ENCODE measurements at regions not wholly inside any gene's neighbourhood (a gene's known extent, or its start where the extent isn't known, plus 50 kb on each side); places are given as distances from the start of the nearest gene placed in this dataset.

GRCh38 chr6:101083533-101084175, 202.5 kb upstream of the ASCC3 start:
- H3K36me3 ChIP-seq (ENCODE audit: insufficient read depth, low read length), result no peaks in the 10 kb centered on the region
- H3K27me3 ChIP-seq (ENCODE audit: insufficient read depth, low read length), result no peaks in the 10 kb centered on the region
- H2AFZ ChIP-seq (ENCODE audit: low read length), result no peak overlapping the region
- DNase-seq (ENCODE audit: insufficient read length, low spot score, missing footprints), result no peak
- H3K4me2 ChIP-seq (ENCODE audit: insufficient read depth, low read length), result no peak overlapping the region
- TF ChIP-seq CTCF (IDR thresholded peaks at IDR 0.05; ENCODE audit: extremely low read depth, low read depth, low read length), result no peak
- no peaks in the 10 kb centered on the region for H3K79me2 ChIP-seq (ENCODE audit: insufficient read depth, low read length)
- H4K20me1 ChIP-seq (ENCODE audit: insufficient read depth, low read length), result no peaks in the 10 kb centered on the region
- H3K27ac ChIP-seq (ENCODE audit: low read depth, low read length), result no peak overlapping the region
- no peaks in the 10 kb centered on the region for H3K4me1 ChIP-seq (ENCODE audit: insufficient read depth, low read length)
- no peak overlapping the region for H3K4me3 ChIP-seq (ENCODE audit: insufficient read depth, low read length)
- H3K9me3 ChIP-seq (ENCODE audit: low read depth, low read length), result peaks cover 2% of the 10 kb centered on the region

- no peak overlapping the region for H3K4me3 ChIP-seq (ENCODE audit: insufficient read depth, low read length)
- H3K79me2 ChIP-seq (ENCODE audit: insufficient read depth, low read length), result no peaks in the 10 kb centered on the region
- H3K4me1 ChIP-seq (ENCODE audit: insufficient read depth, low read length), result no peaks in the 10 kb centered on the region
- no peaks in the 10 kb centered on the region for H3K27me3 ChIP-seq (ENCODE audit: insufficient read depth, low read length)
- H3K9me3 ChIP-seq (ENCODE audit: low read depth, low read length), result peaks cover 2% of the 10 kb centered on the region
- no peaks in the 10 kb centered on the region for H4K20me1 ChIP-seq (ENCODE audit: insufficient read depth, low read length)
- H2AFZ ChIP-seq (ENCODE audit: low read length), result no peak overlapping the region
- no peak overlapping the region for H3K27ac ChIP-seq (ENCODE audit: low read depth, low read length)
- no peak for TF ChIP-seq CTCF (IDR thresholded peaks at IDR 0.05; ENCODE audit: extremely low read depth, low read depth, low read length)
- H3K4me2 ChIP-seq (ENCODE audit: insufficient read depth, low read length), result no peak overlapping the region
- H3K36me3 ChIP-seq (ENCODE audit: insufficient read depth, low read length), result no peaks in the 10 kb centered on the region
- DNase-seq (ENCODE audit: insufficient read length, low spot score, missing footprints), result no peak
Observed at GRCh38 chr6:101085327-101085726, 204.2 kb upstream of the ASCC3 start.

GRCh38 chr6:101086473-101086872, 205.3 kb upstream of the ASCC3 start:
- Histone ChIP-seq H3K9me3 (ENCODE audit: low read depth, low read length) (peaks cover 2% of the 10 kb centered on the region), H4K20me1 (ENCODE audit: insufficient read depth, low read length) (no peaks in the 10 kb centered on the region), H3K27me3 (ENCODE audit: insufficient read depth, low read length) (no peaks in the 10 kb centered on the region), H3K4me1 (ENCODE audit: insufficient read depth, low read length) (no peaks in the 10 kb centered on the region), H3K4me2 (ENCODE audit: insufficient read depth, low read length) (no peak overlapping the region), H3K27ac (ENCODE audit: low read depth, low read length) (no peak overlapping the region), H2AFZ (ENCODE audit: low read length) (no peak overlapping the region), H3K79me2 (ENCODE audit: insufficient read depth, low read length) (no peaks in the 10 kb centered on the region), H3K36me3 (ENCODE audit: insufficient read depth, low read length) (no peaks in the 10 kb centered on the region), H3K4me3 (ENCODE audit: insufficient read depth, low read length) (no peak overlapping the region)
- no peak for DNase-seq (ENCODE audit: insufficient read length, low spot score, missing footprints)
- TF ChIP-seq CTCF (IDR thresholded peaks at IDR 0.05; ENCODE audit: extremely low read depth, low read depth, low read length), result no peak

- Histone ChIP-seq H3K4me1 (ENCODE audit: insufficient read depth, low read length) (no peaks in the 10 kb centered on the region), H3K27me3 (ENCODE audit: insufficient read depth, low read length) (no peaks in the 10 kb centered on the region), H2AFZ (ENCODE audit: low read length) (no peak overlapping the region), H3K4me3 (ENCODE audit: insufficient read depth, low read length) (no peak overlapping the region), H3K79me2 (ENCODE audit: insufficient read depth, low read length) (no peaks in the 10 kb centered on the region), H4K20me1 (ENCODE audit: insufficient read depth, low read length) (no peaks in the 10 kb centered on the region), H3K36me3 (ENCODE audit: insufficient read depth, low read length) (no peaks in the 10 kb centered on the region), H3K9me3 (ENCODE audit: low read depth, low read length) (peaks cover 2% of the 10 kb centered on the region), H3K4me2 (ENCODE audit: insufficient read depth, low read length) (no peak overlapping the region), H3K27ac (ENCODE audit: low read depth, low read length) (no peak overlapping the region)
- DNase-seq (ENCODE audit: insufficient read length, low spot score, missing footprints), result no peak
- TF ChIP-seq CTCF (IDR thresholded peaks at IDR 0.05; ENCODE audit: extremely low read depth, low read depth, low read length), result no peak
Observed at GRCh38 chr6:101088594-101088993, 207.5 kb upstream of the ASCC3 start.
